GM12874 (cell line): ENCODE measurements at regions not wholly inside any gene's neighbourhood (a gene's known extent, or its start where the extent isn't known, plus 50 kb on each side); places are given as distances from the start of the nearest gene placed in this dataset.

ENCODE experiments used
- CTCF ChIP-seq: IDR thresholded peaks from 2 replicates; pipeline ENCODE4 v1.5.1; 2011; ENCODE audit warnings: low read depth, mild to moderate bottlenecking, control low read depth, low read length, moderate library complexity; ENCODE audit not compliant: insufficient read depth

- no peak for TF ChIP-seq CTCF
Observed at GRCh38 chr6:101011186-101011585, 130.1 kb upstream of the ASCC3 start.

GRCh38 chr6:101013612-101014195, 132.6 kb upstream of the ASCC3 start:
- TF ChIP-seq CTCF = no peak

GRCh38 chr6:101015541-101015940, 134.4 kb upstream of the ASCC3 start:
- no peak for TF ChIP-seq CTCF

- TF ChIP-seq CTCF = no peak
Observed at GRCh38 chr6:101016163-101016562, 135.0 kb upstream of the ASCC3 start.

GRCh38 chr6:101018157-101018556, 137.0 kb upstream of the ASCC3 start:
- TF ChIP-seq CTCF = no peak

GRCh38 chr6:101021504-101021903, 140.4 kb upstream of the ASCC3 start:
- no peak for TF ChIP-seq CTCF

GRCh38 chr6:101042966-101043365, 161.8 kb upstream of the ASCC3 start:
- no peak for TF ChIP-seq CTCF
